Esophagus squamous epithelium (tissue), 5 donors: ENCODE measurements at regions not wholly inside any gene's neighbourhood (a gene's known extent, or its start where the extent isn't known, plus 50 kb on each side); places are given as distances from the start of the nearest gene placed in this dataset.

Experiments used
- DNase-seq: peaks from one replicate; lab custom pipeline; 2025; lab: John Stamatoyannopoulos, UW
- H3K27ac ChIP-seq, 4 donors: fragments of 200-600 bp; sonication (generic); one replicate each; pipeline ENCODE4 v1.5.1; 2016 to 2019; ENCODE audit warnings: mild to moderate bottlenecking in 1 of 4
- H3K27me3 ChIP-seq, 4 donors: fragments of 200-600 bp; sonication (generic); 1 replicate in 3 of 4; 2 replicates in 1 of 4; pipeline versions ENCODE4 v1.5.1 to v1.6.0; 2017 to 2021; ENCODE audit warnings: antibody characterized with exemption in 1 of 4
- H3K36me3 ChIP-seq, 3 donors: fragments of 200-600 bp; sonication (generic); one replicate each; pipeline ENCODE4 v1.5.1; 2016 to 2019
- H3K4me1 ChIP-seq, 3 donors: fragments of 200-600 bp; sonication (generic); one replicate each; pipeline ENCODE4 v1.5.1; 2017 to 2019
- H3K4me3 ChIP-seq, 4 donors: fragments of 200-600 bp; sonication (generic); 1 replicate in 3 of 4; 2 replicates in 1 of 4; pipeline ENCODE4 v1.5.1; 2016 to 2019; ENCODE audit warnings: mild to moderate bottlenecking in 2 of 4, moderate library complexity in 1 of 4
- H3K9me3 ChIP-seq, 3 donors: fragments of 200-600 bp; sonication (generic); one replicate each; pipeline ENCODE4 v1.5.1; 2016 to 2019
- POLR2A ChIP-seq, 4 donors: fragments of 450-650 bp; IDR thresholded peaks; one replicate each; pipeline ENCODE4 v1.6.1; 2017; ENCODE audit warnings: antibody characterized with exemption in 4 of 4, mild to moderate bottlenecking in 4 of 4, moderate library complexity in 3 of 4
- WGBS, 2 donors: methylation state at CpG; one replicate each; pipeline ENCODE4 v1.1.5; 2018; 5-methylcytosine and 5-hydroxymethylcytosine counted together
- intact Hi-C: fragments of 100-400 bp; cut with DNase I; formaldehyde crosslinking; loops from one replicate; pipeline ENCODE4 v1.15.0; 2022
- TF ChIP-seq, protein P1 (sequence below), 6 experiments: fragments of 450-650 bp in 4 of 6; fragments of 200-600 bp in 2 of 6; sonication (generic) in 2 of 6; IDR thresholded peaks; one replicate each; pipeline ENCODE4 v1.5.1; 2016 to 2019; ENCODE audit warnings: antibody characterized with exemption in 6 of 6, mild to moderate bottlenecking in 4 of 6, moderate library complexity in 4 of 6
- donor health status: DM: yes; HTN: yes; CAD: no.

- Histone ChIP-seq H3K36me3 (no peaks in the 10 kb centered on the region), H3K4me3 (no peak overlapping the region), H3K4me1 (no peaks in the 10 kb centered on the region), H3K27me3 (no peaks in the 10 kb centered on the region), H3K27ac (no peak overlapping the region), H3K9me3 (no peaks in the 10 kb centered on the region)
- no peak for DNase-seq
- intact Hi-C loops, result no loop called here
- 83 to 86% methylated on average over 2 of the region's 2 CpGs for WGBS, 2 donors
- TF ChIP-seq, protein P1, sequence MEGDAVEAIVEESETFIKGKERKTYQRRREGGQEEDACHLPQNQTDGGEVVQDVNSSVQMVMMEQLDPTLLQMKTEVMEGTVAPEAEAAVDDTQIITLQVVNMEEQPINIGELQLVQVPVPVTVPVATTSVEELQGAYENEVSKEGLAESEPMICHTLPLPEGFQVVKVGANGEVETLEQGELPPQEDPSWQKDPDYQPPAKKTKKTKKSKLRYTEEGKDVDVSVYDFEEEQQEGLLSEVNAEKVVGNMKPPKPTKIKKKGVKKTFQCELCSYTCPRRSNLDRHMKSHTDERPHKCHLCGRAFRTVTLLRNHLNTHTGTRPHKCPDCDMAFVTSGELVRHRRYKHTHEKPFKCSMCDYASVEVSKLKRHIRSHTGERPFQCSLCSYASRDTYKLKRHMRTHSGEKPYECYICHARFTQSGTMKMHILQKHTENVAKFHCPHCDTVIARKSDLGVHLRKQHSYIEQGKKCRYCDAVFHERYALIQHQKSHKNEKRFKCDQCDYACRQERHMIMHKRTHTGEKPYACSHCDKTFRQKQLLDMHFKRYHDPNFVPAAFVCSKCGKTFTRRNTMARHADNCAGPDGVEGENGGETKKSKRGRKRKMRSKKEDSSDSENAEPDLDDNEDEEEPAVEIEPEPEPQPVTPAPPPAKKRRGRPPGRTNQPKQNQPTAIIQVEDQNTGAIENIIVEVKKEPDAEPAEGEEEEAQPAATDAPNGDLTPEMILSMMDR (IDR thresholded peaks at IDR 0.05), result no peak
- no peak for TF ChIP-seq POLR2A (IDR thresholded peaks at IDR 0.05)
These were observed 281.3 kb upstream of the IGFBP3 start for GRCh38 chr7:46202379-46202778.

GRCh38 chr7:46201961-46202360 lies 280.9 kb upstream of the IGFBP3 start:
- Histone ChIP-seq H3K36me3 (no peaks in the 10 kb centered on the region), H3K9me3 (no peaks in the 10 kb centered on the region), H3K4me3 (no peak overlapping the region), H3K27me3 (no peaks in the 10 kb centered on the region), H3K27ac (no peak overlapping the region), H3K4me1 (no peaks in the 10 kb centered on the region)
- WGBS, 2 donors, result 86 to 92% methylated on average over 4 of the region's 4 CpGs
- intact Hi-C loops, result no loop called here
- TF ChIP-seq POLR2A (IDR thresholded peaks at IDR 0.05), result no peak
- TF ChIP-seq, protein P1 (IDR thresholded peaks at IDR 0.05), result no peak
- no peak for DNase-seq

DNA sequence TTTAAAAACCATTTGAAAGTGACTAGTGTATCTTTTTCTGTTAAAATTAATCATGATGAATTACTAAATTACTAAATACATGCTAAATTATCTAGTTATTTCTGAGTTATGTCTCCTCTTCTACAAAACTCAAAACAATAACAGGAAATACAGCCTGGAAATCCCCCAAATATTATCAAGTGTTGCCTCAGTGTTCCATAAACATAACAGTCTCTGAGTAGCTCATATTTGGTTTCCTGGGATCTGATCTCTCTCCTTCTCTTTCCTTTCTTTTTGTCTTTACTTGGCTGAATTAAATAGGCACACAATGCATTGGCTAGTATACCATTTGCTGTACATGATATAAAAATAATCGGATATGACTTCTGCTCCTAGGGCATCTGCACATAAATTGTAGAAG lies 277.6 kb upstream of the IGFBP3 start:
- Histone ChIP-seq H3K36me3 (no peaks in the 10 kb centered on the region), H3K27ac (no peak overlapping the region), H3K27me3 (no peaks in the 10 kb centered on the region), H3K4me3 (no peak overlapping the region), H3K4me1 (no peaks in the 10 kb centered on the region), H3K9me3 (no peaks in the 10 kb centered on the region)
- TF ChIP-seq, protein P1 (IDR thresholded peaks at IDR 0.05), result no peak
- no peak for TF ChIP-seq POLR2A (IDR thresholded peaks at IDR 0.05)
- WGBS, 2 donors, result 80 to 84% methylated on average over 1 of the region's 1 CpG
- no peak for DNase-seq
- intact Hi-C loops, result no loop called here

DNA sequence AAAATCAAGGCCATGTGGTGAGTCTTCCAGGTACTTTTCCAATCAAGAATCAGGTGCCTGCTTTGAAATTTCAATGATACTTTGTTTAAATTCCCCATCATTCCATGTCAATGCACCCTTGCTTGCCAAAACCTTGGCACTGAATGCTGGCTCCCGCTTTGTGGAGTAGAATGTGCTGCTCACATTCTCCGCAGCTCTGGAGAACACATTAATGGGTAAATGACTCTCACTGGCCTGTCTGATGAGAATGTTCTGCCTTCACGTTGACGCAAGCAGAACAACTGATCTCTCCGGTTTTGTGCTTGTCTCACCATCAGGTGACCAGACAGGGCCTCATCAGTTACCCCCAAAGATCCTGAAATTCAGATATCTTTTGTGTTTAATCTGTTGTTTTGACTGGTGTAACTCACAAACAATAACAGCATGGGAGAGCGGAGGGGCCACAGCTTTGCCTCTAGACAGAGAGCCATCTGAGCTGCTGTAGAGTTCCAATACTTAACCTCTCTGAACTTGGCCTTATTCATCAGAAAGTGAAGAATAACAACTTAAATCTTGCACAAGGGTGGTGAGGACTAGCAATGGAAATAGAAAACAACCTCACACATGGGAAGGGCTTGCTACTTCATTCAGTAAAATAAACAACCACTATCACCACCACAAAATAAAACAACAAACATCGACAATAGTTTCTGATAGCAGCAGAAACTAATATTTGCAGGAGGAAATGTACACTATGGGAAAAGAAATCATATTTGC lies 276.9 kb upstream of the IGFBP3 start:
- Histone ChIP-seq H3K9me3 (no peaks in the 10 kb centered on the region), H3K27me3 (no peaks in the 10 kb centered on the region), H3K27ac (no peak overlapping the region), H3K4me3 (no peak overlapping the region), H3K4me1 (no peaks in the 10 kb centered on the region), H3K36me3 (no peaks in the 10 kb centered on the region)
- WGBS, 2 donors, result 90 to 92% methylated on average over 6 of the region's 7 CpGs
- TF ChIP-seq, protein P1 (IDR thresholded peaks at IDR 0.05), result no peak
- no peak for TF ChIP-seq POLR2A (IDR thresholded peaks at IDR 0.05)
- no peak for DNase-seq
- intact Hi-C loops, result no loop called here

DNA sequence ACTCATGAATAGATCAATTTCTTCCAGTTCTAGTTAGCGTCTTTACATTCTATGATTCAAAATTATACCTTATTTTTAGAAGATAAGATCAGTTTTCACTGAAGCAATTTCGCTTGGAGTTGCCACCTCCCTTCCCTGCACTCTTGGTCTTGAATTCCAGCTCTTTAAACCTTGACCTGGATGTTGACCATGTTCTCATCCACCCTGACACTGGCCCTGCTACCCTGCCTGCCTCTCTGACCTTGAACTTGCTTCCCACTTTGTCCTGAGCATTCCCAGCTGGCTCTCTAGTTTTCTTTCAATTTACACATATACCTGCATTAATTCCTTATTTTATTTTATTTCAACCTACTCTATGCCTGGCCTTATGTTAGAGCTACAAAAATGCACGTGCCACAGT lies 274.9 kb upstream of the IGFBP3 start:
- intact Hi-C loops, result no loop called here

More for the DNA sequence above, 274.9 kb upstream of the IGFBP3 start:
- H3K4me1 ChIP-seq, result no peaks in the 10 kb centered on the region
- no peaks in the 10 kb centered on the region for H3K27me3 ChIP-seq
- H3K9me3 ChIP-seq, result no peaks in the 10 kb centered on the region
- DNase-seq, result no peak
- TF ChIP-seq POLR2A (IDR thresholded peaks at IDR 0.05), result no peak
- TF ChIP-seq, protein P1 (IDR thresholded peaks at IDR 0.05), result no peak
- WGBS, 2 donors, result 65 to 70% methylated on average over 3 of the region's 3 CpGs
- no peak overlapping the region for H3K27ac ChIP-seq
- no peak overlapping the region for H3K4me3 ChIP-seq
- no peaks in the 10 kb centered on the region for H3K36me3 ChIP-seq
